ENCODE measurements at regions not wholly inside any gene's neighbourhood (a gene's known extent, or its start where the extent isn't known, plus 50 kb on each side); places are given as distances from the start of the nearest gene placed in this dataset.

DNA sequence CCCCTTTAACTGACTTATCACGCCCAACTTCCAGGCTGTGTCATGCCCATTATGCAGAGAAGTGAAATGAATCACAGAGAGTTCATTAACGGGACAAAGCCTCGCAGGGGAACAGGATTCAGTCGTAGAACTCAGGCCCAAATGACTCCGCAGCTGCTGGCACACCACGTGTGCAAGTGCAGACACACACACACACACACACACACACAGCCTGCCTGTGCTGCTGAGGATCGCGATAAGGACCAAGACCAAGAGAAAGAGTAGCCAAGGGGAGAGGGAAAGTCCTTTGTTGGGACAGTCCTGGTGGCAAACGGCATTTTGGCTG is 90.0 kb upstream of the TAF1B start:
- TF ChIP-seq ZNF274 (IDR thresholded peaks at IDR 0.05; ENCODE audit: low read depth, low read length) = no peak
- no peak overlapping the region for H3K4me3 ChIP-seq (ENCODE audit: low read length)

DNA sequence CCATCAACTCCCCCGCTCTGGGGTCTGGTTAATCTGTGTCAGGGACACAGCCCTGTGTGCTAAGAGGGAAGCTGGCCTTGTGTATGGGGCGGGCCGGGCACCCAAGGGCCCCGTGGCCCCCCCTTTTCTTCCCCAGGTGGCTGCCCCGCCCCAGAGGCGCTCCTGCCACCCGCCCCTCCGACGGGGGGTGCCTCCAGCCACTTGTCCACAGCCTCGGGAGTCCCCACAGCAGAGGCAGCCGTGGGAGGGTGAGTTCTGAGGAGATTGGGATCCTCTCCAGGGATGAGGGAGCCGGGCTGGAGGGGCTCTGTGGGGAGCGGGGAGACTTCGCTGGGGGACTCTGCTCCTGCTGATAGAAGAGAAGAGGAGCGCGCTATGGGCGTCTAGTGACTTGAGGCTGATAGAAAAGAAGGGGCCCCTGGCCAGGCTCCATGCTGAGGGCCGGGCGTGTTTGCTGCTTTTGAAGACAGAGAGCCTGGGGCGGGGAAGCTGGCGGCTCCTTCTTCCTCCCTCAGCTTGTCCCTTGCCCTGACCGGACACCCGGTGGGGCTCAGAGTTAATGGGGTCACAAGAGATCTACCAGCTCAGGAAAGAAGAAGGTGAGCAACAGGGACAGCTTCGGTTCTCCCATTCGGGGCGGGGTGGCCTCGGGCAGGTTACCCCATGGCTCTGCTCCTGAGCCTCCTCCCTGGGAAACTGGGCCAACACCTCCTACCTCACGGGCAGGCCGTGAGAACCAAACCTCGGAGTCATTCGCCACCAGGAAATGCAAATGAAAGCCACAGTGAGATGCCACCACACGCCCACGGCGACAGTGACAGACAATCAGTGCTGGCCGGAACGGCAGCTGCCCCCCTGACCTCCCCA is 89.4 kb upstream of the TAF1B start:
- no peak for TF ChIP-seq ZNF274 (IDR thresholded peaks at IDR 0.05; ENCODE audit: low read depth, low read length)
- no peak overlapping the region for H3K4me3 ChIP-seq (ENCODE audit: low read length)

DNA sequence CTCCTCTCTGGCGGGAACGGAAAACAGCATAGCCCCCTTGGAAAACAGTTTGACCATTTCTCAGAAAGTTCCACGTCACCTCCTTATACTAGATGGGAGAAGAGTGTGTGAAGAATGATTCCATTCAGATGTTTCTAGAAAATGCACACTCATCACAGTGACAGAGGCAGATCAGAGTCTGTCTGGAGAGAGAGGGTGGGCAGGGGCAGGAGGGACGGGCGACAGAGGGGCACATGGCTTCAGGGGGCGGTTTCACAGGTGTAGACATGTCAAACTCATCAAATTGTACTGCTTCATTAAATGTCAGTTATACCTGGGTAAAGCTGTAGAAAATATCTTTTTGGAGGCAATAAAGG is 88.8 kb upstream of the TAF1B start:
- TF ChIP-seq ZNF274 (IDR thresholded peaks at IDR 0.05; ENCODE audit: low read depth, low read length) = no peak
- no peak overlapping the region for H3K4me3 ChIP-seq (ENCODE audit: low read length)

DNA sequence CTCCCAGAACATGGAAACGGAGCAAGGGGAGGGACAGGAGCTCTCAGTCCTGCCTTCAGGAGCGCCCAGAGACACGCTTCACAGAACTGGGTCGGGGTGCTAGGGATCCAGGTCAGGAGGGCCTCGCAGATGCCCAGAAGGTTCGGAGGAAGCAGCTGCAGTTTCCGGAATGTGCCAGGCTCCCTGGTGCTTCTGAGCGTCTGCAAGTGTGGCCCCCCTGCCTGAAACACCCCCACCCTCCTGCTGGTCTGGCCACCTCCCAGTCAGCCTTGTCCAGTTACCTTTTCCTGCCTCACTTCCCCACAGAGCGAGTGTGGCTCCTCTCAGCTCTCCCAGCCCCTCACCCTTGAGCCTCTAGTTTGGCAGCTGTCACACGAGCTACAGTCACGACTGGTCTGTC is 88.3 kb upstream of the TAF1B start:
- H3K4me3 ChIP-seq (ENCODE audit: low read length) = no peak overlapping the region

DNA sequence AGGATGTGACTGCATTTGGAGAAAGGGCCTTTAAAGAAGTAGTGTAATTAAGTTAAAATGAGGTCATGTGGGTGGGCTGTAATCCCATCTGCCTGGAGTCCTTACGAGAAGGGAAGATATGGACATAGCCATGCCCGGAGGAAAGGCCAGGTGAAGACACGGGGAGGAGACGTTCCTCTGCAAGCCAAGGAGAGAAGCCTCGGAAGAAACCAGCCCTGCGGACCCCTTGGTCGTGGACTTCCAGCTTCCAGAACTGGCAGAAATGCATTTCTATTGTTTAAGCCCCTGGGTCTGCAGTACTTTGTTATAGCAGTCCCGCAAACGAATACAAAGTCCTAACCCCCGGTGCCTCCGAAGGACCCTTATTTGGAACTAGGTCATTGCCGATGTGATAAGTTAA is 87.6 kb upstream of the TAF1B start:
- TF ChIP-seq ZNF274 (IDR thresholded peaks at IDR 0.05; ENCODE audit: low read depth, low read length) = no peak
- no peak overlapping the region for H3K4me3 ChIP-seq (ENCODE audit: low read length)

More for the DNA sequence above, 88.3 kb upstream of the TAF1B start:
- TF ChIP-seq ZNF274 (IDR thresholded peaks at IDR 0.05; ENCODE audit: low read depth, low read length) = no peak

DNA sequence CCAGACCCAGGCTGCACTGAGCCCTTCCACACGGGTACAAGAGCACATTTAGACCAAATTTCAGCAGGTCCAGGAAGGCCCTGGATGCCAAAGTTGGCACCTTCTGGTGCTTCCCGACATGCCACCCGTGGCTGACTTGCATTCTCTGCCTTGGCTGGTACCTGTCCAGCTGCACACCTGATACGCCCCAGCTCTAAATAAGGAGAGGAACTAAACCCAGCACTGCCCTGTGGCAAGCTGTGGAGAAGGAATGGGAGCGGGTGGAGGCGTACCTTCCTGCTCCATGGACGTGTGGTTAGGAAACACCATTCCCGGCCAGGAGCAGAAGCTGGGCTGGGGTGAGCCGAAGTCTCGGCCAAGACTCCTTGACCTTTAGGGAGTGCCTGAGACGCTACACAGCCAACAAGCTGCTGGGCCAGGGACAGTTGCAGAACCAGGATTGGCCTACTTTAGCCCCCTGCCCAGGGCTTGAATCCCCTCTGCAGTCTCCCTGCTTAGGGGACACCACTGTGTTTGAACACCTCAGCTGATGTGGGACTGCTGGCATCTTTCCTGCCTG is 86.5 kb upstream of the TAF1B start:
- no peak for TF ChIP-seq ZNF274 (IDR thresholded peaks at IDR 0.05; ENCODE audit: low read depth, low read length)
- H3K4me3 ChIP-seq (ENCODE audit: low read length) = no peak overlapping the region

DNA sequence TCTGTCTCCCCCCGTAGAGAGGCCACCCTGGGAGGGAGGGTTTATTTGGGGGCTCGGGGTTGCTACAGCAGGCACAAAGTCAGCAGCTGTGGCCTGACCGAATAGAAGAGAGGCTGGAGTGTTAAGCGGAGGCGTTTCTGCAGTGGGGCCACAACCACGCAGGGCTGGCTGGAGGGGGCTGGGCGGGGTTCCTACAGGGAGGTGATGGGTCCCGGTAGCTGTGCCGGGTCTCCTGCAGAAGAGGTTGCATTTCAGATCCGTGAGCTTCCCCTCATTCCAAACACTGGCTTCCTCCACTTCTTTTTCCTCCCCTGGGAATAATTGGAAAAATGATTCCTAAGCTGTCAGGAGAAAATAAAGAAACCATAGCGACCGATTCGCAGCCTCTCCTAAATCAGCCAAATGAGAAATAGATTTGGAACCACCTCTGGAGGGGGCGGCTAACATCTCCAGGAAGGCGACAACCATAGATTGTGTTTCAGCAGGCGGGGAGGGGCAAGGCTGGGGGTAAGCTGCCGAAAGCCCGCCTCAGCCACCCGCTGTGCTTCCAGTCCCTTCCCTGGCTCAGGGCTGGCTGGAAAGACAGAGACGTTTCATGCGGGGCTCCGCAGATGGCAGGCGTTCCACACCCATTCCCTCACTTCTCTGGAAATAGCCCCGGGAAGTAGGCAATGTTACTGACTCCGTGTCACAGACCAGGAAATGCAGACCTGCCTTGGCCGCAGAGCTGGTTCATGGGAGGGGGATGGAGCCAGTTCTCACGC is 85.6 kb upstream of the TAF1B start:
- H3K4me3 ChIP-seq (ENCODE audit: low read length) = no peak overlapping the region
- no peak for TF ChIP-seq ZNF274 (IDR thresholded peaks at IDR 0.05; ENCODE audit: low read depth, low read length)

DNA sequence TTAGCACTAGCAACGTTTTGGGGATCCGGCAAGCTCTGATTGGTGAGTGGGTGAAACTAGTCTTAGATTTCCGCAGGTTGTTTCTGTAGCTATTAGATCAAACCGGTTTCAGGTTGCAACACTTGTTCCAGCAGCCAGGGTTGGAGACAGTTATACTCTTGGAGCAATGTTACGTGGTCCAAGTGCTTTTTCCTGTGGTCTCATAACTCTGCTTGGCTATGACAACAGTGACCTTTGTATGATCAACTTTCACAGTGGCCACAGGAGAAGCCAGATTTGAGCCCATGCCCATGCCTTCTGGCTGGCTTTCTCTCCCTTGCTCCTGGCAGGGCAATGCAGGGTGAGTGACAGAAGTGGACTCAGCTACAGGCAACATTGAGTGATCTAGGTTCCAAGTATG is 84.5 kb upstream of the TAF1B start:
- H3K4me3 ChIP-seq (ENCODE audit: low read length) = no peak overlapping the region
- TF ChIP-seq ZNF274 (IDR thresholded peaks at IDR 0.05; ENCODE audit: low read depth, low read length) = no peak

DNA sequence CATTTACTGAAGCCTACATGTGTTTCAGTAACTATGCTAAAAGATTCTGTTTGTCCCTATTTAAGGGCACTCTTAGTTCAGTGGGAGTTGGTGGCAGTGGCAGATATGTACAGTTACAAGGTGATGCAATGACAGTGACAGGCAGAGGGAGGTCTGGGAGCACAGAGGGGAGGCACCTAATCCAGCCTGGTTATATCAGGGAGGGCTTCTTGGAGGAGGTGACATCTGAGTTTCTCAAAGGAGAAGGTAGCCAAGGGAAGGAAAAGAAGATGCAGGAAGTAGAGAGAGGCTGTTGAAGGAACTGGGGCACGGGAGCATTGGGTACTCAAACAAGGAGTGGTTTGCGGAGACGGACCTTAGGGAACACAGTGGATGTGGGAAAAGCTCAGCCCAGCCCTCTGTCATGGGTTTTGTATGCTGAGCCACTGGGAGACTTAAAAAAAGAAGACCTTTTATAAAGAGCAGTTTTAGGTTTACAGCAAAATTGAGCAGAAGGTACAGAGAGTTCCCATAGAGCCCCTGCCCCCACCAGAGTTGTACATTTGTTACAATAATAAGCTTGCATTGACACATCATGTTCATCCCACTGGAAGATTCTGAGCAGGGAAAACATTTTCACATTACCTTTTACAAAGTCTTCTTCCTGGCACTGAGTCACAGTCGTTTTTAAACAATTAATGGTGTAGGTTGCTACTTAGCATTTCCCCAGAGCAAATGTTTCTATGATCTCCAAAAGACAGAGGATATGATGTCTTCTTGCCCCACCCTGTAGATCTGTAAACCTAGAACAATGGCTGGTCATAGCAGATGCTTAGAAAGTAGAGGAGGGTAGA is 83.0 kb upstream of the TAF1B start:
- H3K4me3 ChIP-seq (ENCODE audit: low read length) = no peak overlapping the region
- no peak for TF ChIP-seq ZNF274 (IDR thresholded peaks at IDR 0.05; ENCODE audit: low read depth, low read length)

DNA sequence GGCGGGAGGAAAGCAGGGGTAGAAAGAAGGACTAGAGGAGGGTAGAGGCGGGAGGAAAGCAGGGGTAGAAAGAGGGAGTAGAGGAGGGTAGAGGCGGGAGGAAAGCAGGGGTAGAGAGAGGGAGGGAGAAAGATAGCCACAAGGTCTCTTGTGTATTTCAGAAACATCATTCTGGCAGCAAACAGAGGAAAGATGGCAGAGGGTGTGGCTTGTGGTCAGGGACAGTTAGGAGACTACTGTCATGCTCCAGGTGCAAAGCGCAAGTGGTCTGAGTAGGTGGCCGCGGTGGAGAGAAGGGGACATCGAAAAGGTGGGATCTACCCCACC is 82.4 kb upstream of the TAF1B start:
- TF ChIP-seq ZNF274 (IDR thresholded peaks at IDR 0.05; ENCODE audit: low read depth, low read length) = no peak
- no peak overlapping the region for H3K4me3 ChIP-seq (ENCODE audit: low read length)

DNA sequence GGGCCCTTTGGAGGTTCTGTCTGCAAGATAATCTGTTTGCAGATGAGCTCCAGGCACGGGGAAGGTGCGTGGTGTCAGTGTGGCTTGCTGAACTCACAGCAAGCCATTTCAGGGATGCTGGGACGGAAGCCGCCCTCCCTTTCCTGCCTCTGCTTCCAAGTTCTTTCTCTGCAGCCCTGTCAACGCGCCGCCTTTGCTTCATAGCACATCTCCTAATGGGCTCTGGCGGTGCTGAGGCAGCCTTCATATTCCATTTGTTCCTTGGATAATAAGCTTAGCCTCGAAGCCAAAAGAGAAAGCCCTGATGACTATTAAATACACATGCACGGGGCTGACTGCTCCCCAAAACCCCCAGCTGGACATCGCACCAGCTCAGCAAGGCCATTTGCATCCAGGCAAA is 81.7 kb upstream of the TAF1B start:
- H3K4me3 ChIP-seq (ENCODE audit: low read length) = no peak overlapping the region
- no peak for TF ChIP-seq ZNF274 (IDR thresholded peaks at IDR 0.05; ENCODE audit: low read depth, low read length)

DNA sequence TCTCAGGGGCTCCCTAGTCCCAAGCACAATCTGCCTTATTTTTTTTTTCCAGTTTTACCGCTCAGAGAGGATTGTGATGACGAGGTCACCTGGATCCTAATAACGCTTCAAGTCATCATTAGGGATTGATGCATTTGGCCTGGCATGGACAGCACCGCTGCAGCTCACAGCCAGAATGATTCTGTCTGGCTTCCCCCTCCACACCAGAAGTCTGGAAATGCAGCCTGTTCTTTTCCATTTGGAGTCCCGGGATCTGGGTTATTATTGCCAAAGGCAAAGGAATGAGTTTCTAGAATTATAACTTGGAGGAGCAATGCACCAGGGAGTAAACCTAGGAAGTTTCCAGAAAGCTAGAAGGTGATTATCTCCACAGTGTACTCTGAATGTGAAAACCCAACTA is 81.1 kb upstream of the TAF1B start:
- no peak overlapping the region for H3K4me3 ChIP-seq (ENCODE audit: low read length)
- TF ChIP-seq ZNF274 (IDR thresholded peaks at IDR 0.05; ENCODE audit: low read depth, low read length) = no peak

DNA sequence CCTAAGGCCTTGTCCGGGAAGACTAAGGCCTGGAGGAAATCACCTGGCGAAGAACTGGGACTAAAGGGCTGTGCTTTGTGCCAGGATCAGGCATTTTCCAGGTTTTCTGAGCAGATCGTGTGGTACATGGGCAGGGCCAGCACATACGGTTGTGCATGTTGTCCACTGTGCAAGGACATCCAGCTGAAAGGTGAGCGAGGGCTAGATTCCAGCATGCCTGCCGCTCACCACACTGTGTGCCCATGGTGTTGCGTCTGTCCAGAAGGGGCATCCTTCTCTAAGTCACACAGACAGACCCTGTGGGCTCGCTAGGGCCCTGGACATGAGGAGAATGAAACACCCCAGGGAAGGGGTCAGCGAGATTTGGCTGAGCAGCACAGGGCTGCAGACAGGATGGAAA is 80.3 kb upstream of the TAF1B start:
- H3K4me3 ChIP-seq (ENCODE audit: low read length) = no peak overlapping the region
- no peak for TF ChIP-seq ZNF274 (IDR thresholded peaks at IDR 0.05; ENCODE audit: low read depth, low read length)

DNA sequence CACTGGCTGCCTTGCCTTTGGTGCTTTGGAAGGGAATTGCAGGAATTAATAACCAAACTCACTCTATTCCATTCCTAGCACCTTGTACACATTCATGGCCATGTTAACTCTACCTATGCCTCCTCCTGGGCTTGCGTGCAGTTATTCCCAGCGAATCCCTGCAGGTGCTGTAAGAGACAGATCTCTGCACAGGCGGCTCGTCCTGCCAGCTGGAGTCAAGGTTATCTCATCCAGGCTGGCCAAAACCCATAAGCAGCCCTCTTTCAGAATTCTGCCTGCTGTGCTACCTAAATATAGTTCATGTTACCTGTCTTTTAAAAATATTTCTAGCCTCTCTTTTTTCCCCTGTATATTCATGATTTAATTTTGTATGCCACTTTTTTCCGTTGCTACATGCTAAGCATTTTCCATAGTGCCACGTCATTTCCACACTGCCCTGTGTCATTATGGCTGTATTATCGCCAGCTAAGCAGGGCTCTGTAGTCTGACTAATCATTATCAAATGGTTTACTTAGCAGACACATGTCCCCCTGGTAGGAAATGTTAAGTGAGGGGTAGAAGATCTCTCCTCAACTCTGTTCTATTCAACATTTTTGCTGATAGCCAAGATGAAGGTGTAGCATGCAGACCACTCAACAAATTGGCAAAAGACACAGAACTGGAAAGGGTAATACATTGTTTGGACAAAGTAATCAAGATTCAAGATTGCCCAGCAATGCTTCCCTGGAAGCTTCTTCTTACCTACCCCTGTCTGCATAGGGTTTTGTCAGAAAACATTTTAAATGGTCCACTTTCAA is 79.7 kb upstream of the TAF1B start:
- no peak for TF ChIP-seq ZNF274 (IDR thresholded peaks at IDR 0.05; ENCODE audit: low read depth, low read length)
- no peak overlapping the region for H3K4me3 ChIP-seq (ENCODE audit: low read length)
